NCI-H748 (cell line): ENCODE measurements at regions not wholly inside any gene's neighbourhood (a gene's known extent, or its start where the extent isn't known, plus 50 kb on each side); places are given as distances from the start of the nearest gene placed in this dataset.

Experiments
- DNase-seq: peaks from one replicate; lab custom pipeline; 2025; ENCODE audit not compliant: unreplicated experiment; lab: John Stamatoyannopoulos, UW

DNA sequence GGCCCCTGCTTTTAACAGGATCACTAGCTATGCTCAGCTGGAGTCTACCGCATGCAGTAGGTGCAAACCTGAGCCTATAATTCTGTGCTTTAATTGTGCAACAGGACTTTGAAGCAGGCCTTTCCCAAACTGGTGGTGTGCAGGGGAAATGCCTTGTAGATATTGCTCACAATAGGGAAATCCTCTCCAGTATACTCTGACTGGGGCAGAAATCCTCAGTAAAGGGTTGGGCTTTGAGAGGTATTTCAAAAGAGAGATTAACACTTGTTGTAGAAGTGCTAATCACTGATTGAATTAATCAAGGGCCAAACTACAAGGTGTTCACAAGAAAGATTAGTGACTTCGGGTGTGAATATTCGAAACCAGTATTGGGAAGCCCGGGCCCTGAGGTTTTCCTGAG, 58.5 kb upstream of the EXOC6 start:
- DNase-seq: no peak

- DNase-seq: no peak
Measured at GRCh38 chr10:92790440-92790839, 57.9 kb upstream of the EXOC6 start.

DNA sequence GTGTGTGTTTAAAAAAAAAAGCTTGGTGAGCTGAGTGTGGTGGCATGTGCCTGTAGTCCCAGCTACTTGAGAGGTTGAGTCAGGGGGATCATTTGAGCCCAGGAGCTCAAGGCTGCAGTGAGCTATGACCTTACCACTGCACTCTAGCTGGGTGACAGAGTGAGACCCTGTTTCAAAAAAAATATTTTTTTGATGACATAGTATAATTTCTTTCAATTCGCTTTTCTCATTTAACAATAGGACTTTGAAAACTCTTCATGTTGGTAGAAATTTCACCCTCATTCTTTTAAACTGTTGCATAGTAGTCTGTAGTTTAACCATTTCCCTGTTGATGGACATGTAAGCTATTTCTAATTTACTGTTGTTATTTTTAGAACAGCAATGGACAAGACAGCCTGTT, 55.7 kb upstream of the EXOC6 start:
- no peak for DNase-seq
